Epithelial cell of esophagus (primary cell): ENCODE measurements at regions not wholly inside any gene's neighbourhood (a gene's known extent, or its start where the extent isn't known, plus 50 kb on each side); places are given as distances from the start of the nearest gene placed in this dataset.

Experiments used
- DNase-seq: peaks from one replicate; pipeline ENCODE4 v3.0.0; 2010; ENCODE audit warnings: low read depth
- H3K4me3 ChIP-seq: 2 replicates; pipeline ENCODE4 v1.5.1; 2011; ENCODE audit warnings: mild to moderate bottlenecking, low read length, control low read depth
- CTCF ChIP-seq: IDR thresholded peaks from 2 replicates; pipeline ENCODE4 v1.5.1; 2011; ENCODE audit warnings: low read depth, mild to moderate bottlenecking, low read length, control low read depth, inconsistent platforms; ENCODE audit not compliant: insufficient read depth; ENCODE audit errors: missing control alignments

- no peak for DNase-seq
- no peak for TF ChIP-seq CTCF
- H3K4me3 ChIP-seq = no peak overlapping the region
Observed at GRCh38 chrX:69037786-69038185, 127.5 kb downstream of the PJA1 start.

DNA sequence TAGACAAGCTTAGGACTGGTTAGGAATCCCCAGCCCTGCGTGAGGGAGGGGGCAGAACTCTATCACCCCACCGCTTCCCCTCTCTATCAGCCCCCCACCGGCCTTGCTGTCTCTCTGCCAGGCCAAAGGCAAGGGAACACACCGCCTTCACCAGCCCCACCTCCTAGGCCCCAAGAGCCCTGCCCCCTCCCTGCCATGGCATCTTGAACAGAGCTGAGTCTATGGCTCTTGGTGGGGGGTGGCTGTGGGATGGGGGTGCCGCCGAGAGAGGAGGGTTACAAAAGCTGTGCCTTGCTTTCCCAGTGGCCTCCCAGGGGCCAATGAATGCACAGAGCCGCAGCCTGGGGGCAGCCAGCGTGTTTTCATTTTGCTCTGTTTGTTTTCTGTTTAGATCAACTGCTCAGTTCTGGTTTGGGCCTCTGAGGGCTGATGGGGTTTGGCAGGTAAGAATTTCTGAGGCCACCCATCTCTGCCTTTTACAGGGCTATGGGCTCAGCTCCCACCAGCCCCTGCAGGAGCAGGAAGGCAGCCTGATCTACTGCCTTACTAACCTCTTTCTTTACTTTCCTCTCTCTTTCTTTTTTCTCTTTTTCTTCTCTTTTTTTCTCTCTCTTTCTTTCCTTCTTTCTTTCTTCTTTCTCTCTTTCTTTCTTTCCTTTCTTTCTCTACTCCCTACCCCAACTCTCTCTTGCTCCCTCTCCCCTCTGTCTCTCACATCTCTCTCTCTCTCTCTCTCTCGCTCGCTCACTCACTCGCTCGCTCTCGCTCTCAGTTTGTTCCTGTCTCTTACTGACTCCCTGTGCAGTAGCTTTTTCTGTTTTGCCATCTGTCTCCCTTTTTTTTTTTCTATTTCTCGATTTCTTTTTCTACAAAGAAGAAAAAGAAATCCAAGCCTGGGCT, 128.3 kb downstream of the PJA1 start:
- no peak overlapping the region for H3K4me3 ChIP-seq
- no peak for TF ChIP-seq CTCF
- DNase-seq = no peak

DNA sequence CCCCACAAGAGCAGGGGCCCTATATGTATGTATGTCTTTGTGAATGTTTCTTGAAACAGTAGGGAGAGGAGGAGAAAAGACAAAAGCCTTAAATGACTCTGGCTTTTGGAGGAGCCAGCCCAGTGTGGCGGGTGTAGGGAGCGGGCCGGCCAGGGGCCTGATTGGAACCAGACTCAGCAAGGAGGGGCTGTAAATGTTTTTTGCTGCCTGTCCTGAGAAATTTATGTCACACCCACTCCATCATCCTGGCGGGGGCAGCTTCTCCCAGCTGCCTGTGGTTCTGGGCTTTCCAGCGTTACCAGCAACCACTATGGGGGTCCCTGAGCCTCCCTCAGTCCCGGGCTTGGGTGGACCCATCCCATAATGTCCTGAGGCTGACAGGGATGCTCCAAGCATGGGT, 130.8 kb downstream of the PJA1 start:
- TF ChIP-seq CTCF = no peak
- H3K4me3 ChIP-seq = no peak overlapping the region
- DNase-seq = no peak

- DNase-seq = no peak
- TF ChIP-seq CTCF = no peak
Observed at GRCh38 chrX:69033936-69034335, 131.3 kb downstream of the PJA1 start.

GRCh38 chrX:69032601-69033000, 132.7 kb downstream of the PJA1 start:
- DNase-seq = peak; percentile 91
- H3K4me3 ChIP-seq = no peak overlapping the region
- TF ChIP-seq CTCF = peak; percentile 20

More at GRCh38 chrX:69033936-69034335, 131.3 kb downstream of the PJA1 start:
- no peak overlapping the region for H3K4me3 ChIP-seq

DNA sequence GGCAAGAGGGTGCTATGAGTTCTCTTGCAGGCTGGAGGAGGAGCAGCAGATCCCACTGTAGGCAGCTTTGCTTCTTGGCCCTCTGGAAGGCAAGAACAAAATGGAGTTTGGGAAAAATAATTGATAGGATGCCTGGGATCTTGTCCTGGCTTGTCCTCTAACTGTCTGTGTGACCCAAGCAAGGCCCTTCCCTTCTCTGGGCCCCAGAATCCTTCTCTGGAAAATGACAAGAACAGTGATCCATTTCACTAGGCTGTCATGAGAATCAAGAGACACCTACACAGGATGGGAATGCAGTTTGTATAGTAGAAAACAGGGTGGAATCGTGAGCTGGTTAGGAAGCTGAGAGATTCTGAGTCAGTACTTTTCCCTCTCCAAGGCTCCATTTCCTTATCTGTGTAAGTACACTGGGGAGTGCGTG, 133.3 kb downstream of the PJA1 start:
- no peak for TF ChIP-seq CTCF
- peak; percentile 86 for DNase-seq
- no peak overlapping the region for H3K4me3 ChIP-seq

DNA sequence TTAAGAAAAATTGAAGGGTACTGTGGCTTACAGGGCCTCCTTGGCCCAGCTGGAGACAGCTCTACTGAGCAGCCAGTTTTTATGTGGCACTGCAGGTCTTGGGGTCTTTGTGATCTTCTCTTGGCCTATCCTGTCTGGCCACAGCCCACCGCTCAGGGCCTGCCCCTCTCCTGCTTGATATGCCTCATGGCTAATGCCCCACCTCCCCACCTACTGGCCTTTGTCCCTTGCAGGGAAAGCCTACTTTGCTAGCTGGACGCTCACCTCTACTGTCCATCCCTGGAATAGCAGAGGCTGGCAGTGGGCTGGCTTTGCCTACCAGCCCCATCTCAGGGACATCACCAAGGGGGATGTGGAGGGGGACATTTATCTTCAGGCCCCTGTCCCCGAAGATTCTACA, 134.1 kb downstream of the PJA1 start:
- peak; percentile 5 for TF ChIP-seq CTCF
- no peak overlapping the region for H3K4me3 ChIP-seq
- DNase-seq = no peak
